Epithelial cell of esophagus (primary cell): ENCODE measurements at regions not wholly inside any gene's neighbourhood (a gene's known extent, or its start where the extent isn't known, plus 50 kb on each side); places are given as distances from the start of the nearest gene placed in this dataset.

Experiments
- DNase-seq: peaks from one replicate; pipeline ENCODE4 v3.0.0; 2010; ENCODE audit warnings: low read depth
- H3K4me3 ChIP-seq: 2 replicates; pipeline ENCODE4 v1.5.1; 2011; ENCODE audit warnings: mild to moderate bottlenecking, low read length, control low read depth
- CTCF ChIP-seq: IDR thresholded peaks from 2 replicates; pipeline ENCODE4 v1.5.1; 2011; ENCODE audit warnings: low read depth, mild to moderate bottlenecking, low read length, control low read depth, inconsistent platforms; ENCODE audit not compliant: insufficient read depth; ENCODE audit errors: missing control alignments

- TF ChIP-seq CTCF = no peak
- H3K4me3 ChIP-seq = no peak overlapping the region
- DNase-seq = no peak
Observed at GRCh38 chr2:118350621-118351020, 262.4 kb downstream of the INSIG2 start.

DNA sequence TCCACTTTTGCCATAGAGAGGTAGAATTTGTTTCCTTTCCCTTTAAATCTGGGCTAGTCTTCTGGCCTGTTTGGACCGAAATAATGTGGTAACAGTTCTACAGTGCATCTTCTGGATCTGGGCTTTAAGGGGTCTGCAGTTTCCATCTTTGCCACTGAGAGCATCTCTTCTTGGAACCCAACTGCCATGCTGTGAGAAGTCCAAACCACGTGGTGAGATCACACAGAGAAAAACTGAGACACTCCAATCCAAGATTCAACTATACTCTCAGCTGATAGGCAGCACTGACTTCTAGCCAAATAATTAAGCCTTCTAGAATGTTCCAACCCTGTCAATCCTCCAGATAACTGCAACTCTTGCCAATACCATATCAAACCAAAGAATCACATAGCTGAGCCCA lies 261.1 kb downstream of the INSIG2 start:
- no peak for DNase-seq
- no peak for TF ChIP-seq CTCF
- H3K4me3 ChIP-seq = no peak overlapping the region

GRCh38 chr2:118348380-118349034 lies 260.2 kb downstream of the INSIG2 start:
- no peak for TF ChIP-seq CTCF
- no peak for DNase-seq
- H3K4me3 ChIP-seq = no peak overlapping the region

DNA sequence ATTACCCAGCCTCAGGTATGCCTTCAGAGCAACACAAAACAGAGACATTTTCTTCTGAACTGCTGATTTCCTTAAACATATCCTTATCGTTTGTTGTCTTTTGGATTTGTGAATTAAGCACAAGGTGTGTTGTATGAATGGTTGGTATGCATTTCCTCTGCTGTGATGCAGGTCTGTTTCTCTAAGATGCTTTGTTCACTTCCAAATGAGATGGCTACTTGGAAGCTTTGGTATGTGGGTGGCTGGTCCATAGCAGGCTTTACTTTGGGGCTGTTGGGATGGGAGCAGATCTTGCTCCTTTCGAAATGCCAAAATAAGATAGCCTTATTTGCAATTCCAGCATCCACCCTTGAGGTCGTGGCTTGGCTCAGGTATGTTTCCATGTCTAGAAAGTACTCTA lies 257.2 kb downstream of the INSIG2 start:
- H3K4me3 ChIP-seq = no peak overlapping the region
- DNase-seq = no peak
- no peak for TF ChIP-seq CTCF

- no peak for TF ChIP-seq CTCF
- no peak for DNase-seq
- H3K4me3 ChIP-seq = no peak overlapping the region
Observed at GRCh38 chr2:118340103-118340502, 251.8 kb downstream of the INSIG2 start.

- H3K4me3 ChIP-seq = no peak overlapping the region
- DNase-seq = no peak
- no peak for TF ChIP-seq CTCF
Observed at GRCh38 chr2:118339386-118339785, 251.1 kb downstream of the INSIG2 start.

- no peak for TF ChIP-seq CTCF
- DNase-seq = no peak
- H3K4me3 ChIP-seq = no peak overlapping the region
Observed at GRCh38 chr2:118333664-118334063, 245.4 kb downstream of the INSIG2 start.
